Peyer's patch (tissue), 4 donors: ENCODE measurements at regions not wholly inside any gene's neighbourhood (a gene's known extent, or its start where the extent isn't known, plus 50 kb on each side); places are given as distances from the start of the nearest gene placed in this dataset.

ENCODE experiments used
- CTCF ChIP-seq, 6 experiments: fragments of 450-650 bp in 4 of 6; fragments of 200-600 bp in 2 of 6; sonication (generic) in 1 of 6; IDR thresholded peaks; one replicate each; pipeline ENCODE4 v1.5.1; 2017 to 2019; ENCODE audit warnings: antibody characterized with exemption in 6 of 6, mild to moderate bottlenecking in 3 of 6, moderate library complexity in 1 of 6
- POLR2A ChIP-seq, 2 donors: fragments of 450-650 bp; IDR thresholded peaks; one replicate each; pipeline ENCODE4 v1.5.1; 2017; ENCODE audit warnings: antibody characterized with exemption in 2 of 2, mild to moderate bottlenecking in 2 of 2, moderate library complexity in 2 of 2

- TF ChIP-seq CTCF (IDR thresholded peaks at IDR 0.05) = no peak
- TF ChIP-seq POLR2A (IDR thresholded peaks at IDR 0.05) = no peak
These were observed 791.0 kb upstream of the HS3ST5 start for GRCh38 chr6:115133790-115134189.
